Heart left ventricle (tissue), 16 donors: ENCODE measurements at regions not wholly inside any gene's neighbourhood (a gene's known extent, or its start where the extent isn't known, plus 50 kb on each side); places are given as distances from the start of the nearest gene placed in this dataset.

Experiments
- ATAC-seq, 4 donors: fragments of 200-7000 bp; cut with Tn5 transposase; one replicate each; pipeline ENCODE4 v1.9.1; 2020 to 2022; ENCODE audit warnings: moderate library complexity in 4 of 4, mild to moderate bottlenecking in 3 of 4, moderate number of reproducible peaks in 1 of 4
- DNase-seq, 5 donors: peaks; one replicate each; pipeline ENCODE4 v3.0.0-alpha.2; 2020
- H3K27ac ChIP-seq, 12 donors: fragments of 200-600 bp; sonication (generic) in 4 of 12; one replicate each; pipeline versions ENCODE4 v1.5.0 to v1.8.0; 2016 to 2022; ENCODE audit warnings: mild to moderate bottlenecking in 2 of 12
- H3K27me3 ChIP-seq, 9 donors: fragments of 200-600 bp; sonication (generic) in 2 of 9; one replicate each; pipeline versions ENCODE4 v1.5.1 to v1.8.0; 2016 to 2022; ENCODE audit warnings: mild to moderate bottlenecking in 3 of 9
- H3K36me3 ChIP-seq, 9 donors: fragments of 200-600 bp; sonication (generic) in 2 of 9; one replicate each; pipeline versions ENCODE4 v1.5.0 to v1.8.0; 2018 to 2022; ENCODE audit warnings: mild to moderate bottlenecking in 2 of 9
- H3K4me1 ChIP-seq, 12 donors: fragments of 200-600 bp; sonication (generic) in 4 of 12; one replicate each; pipeline versions ENCODE4 v1.5.0 to v1.8.0; 2016 to 2022; ENCODE audit warnings: mild to moderate bottlenecking in 3 of 12
- H3K4me3 ChIP-seq, 12 donors: fragments of 200-600 bp; sonication (generic) in 4 of 12; one replicate each; pipeline versions ENCODE4 v1.5.0 to v1.8.0; 2017 to 2022; ENCODE audit warnings: mild to moderate bottlenecking in 9 of 12, moderate library complexity in 4 of 12
- H3K9me3 ChIP-seq, 12 donors: fragments of 200-600 bp; sonication (generic) in 4 of 12; one replicate each; pipeline versions ENCODE4 v1.5.0 to v1.8.0; 2016 to 2022; ENCODE audit warnings: mild to moderate bottlenecking in 1 of 12
- POLR2A ChIP-seq, 2 donors: fragments of 450-650 bp; IDR thresholded peaks; one replicate each; pipeline ENCODE4 v1.6.1; 2017; ENCODE audit warnings: antibody characterized with exemption in 2 of 2, mild to moderate bottlenecking in 2 of 2, moderate library complexity in 2 of 2
- WGBS, 4 donors: extraction: QIAGEN DNeasy Blood & Tissue Kit in 2 of 4; methylation state at CpG; one replicate each; pipeline versions ENCODE4 v1.1.5 to v1.1.7; 2013 to 2018; 5-methylcytosine and 5-hydroxymethylcytosine counted together
- intact Hi-C, 10 donors: fragments of 100-400 bp; cut with DNase I; formaldehyde crosslinking; loops; one replicate each; pipeline versions ENCODE4 v1.11.1 to v1.14.2; 2022
- TF ChIP-seq, protein P1 (sequence below), 12 donors: fragments of 200-600 bp; sonication (generic) in 4 of 12; IDR thresholded peaks; one replicate each; pipeline versions ENCODE4 v1.5.0 to v1.8.0; 2018 to 2022; ENCODE audit warnings: antibody characterized with exemption in 12 of 12, mild to moderate bottlenecking in 5 of 12
- donor health status: ischemic (EF 13 %, LVEDD 7.1; RV severe dilation, severe dysfunction).
- donor health status: healthy with polysubstance abuse.
- donor health status: DM: no; HTN: yes; CAD: no.
- donor health status: DM: no; HTN: no; CAD: no.
- donor health status: ischemic (EF 25% LVEDD 6.9; RV normal size, moderate dysfunction).
- donor health status: ischemic (EF 25% LVEDD 5.7; RV mildly dilated, moderate dysfunction).
- donor health status: healthy.
- donor health status: DM: yes; HTN: yes; CAD: no.
- donor health status: ischemic (EF 35%, LVEDD 5.7; RV mildly dilated, moderate dysfunction).
- donor health status: nonischemic (EF 11% LVEDD 7.7; RV severe dilation, severe dysfunction).
- donor health status: DM: yes; HTN: yes; CAD: no.
- donor health status: PGD.
- donor health status: ischemic (EF 29% LVEDD 5.4; RV normal size, mild dysfunction).
- donor health status: nonischemic (EF 23%, LVEDD 6.1; RV moderate dilation, normal function).

DNA sequence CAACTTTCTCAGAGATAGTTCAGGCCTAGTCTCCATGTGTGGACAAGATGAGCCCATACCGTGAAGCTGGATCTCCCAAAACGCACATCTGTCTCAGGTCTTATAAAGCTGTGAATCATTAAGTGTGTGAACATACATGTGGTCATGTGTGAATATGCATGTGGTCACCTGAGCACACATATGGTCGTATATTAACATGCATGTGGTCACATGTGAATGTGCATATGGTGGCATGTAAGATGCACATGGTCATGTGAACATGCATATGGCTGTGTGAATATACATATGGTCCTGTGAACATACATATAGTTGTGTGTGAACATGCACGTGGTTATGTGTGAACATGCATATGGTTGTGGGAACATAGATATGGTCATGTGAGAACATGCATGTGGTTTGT is 172.5 kb upstream of the PZP start:
- Histone ChIP-seq H3K27me3 (peaks cover 0 to 3% (median 0%) of the 10 kb centered on the region in 9 donors), H3K4me3 (no peak overlapping the region), H3K36me3 (no peaks in the 10 kb centered on the region), H3K27ac (no peak overlapping the region), H3K9me3 (no peaks in the 10 kb centered on the region), H3K4me1 (no peaks in the 10 kb centered on the region)
- TF ChIP-seq POLR2A (IDR thresholded peaks at IDR 0.05): no peak
- TF ChIP-seq, protein P1, sequence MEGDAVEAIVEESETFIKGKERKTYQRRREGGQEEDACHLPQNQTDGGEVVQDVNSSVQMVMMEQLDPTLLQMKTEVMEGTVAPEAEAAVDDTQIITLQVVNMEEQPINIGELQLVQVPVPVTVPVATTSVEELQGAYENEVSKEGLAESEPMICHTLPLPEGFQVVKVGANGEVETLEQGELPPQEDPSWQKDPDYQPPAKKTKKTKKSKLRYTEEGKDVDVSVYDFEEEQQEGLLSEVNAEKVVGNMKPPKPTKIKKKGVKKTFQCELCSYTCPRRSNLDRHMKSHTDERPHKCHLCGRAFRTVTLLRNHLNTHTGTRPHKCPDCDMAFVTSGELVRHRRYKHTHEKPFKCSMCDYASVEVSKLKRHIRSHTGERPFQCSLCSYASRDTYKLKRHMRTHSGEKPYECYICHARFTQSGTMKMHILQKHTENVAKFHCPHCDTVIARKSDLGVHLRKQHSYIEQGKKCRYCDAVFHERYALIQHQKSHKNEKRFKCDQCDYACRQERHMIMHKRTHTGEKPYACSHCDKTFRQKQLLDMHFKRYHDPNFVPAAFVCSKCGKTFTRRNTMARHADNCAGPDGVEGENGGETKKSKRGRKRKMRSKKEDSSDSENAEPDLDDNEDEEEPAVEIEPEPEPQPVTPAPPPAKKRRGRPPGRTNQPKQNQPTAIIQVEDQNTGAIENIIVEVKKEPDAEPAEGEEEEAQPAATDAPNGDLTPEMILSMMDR (IDR thresholded peaks at IDR 0.05): no peak
- intact Hi-C loops: no loop called here
- no peak for DNase-seq
- no peak for ATAC-seq
- 95 to 100% (median 96%) methylated on average over 4 of the region's 4 CpGs for WGBS, 4 donors

DNA sequence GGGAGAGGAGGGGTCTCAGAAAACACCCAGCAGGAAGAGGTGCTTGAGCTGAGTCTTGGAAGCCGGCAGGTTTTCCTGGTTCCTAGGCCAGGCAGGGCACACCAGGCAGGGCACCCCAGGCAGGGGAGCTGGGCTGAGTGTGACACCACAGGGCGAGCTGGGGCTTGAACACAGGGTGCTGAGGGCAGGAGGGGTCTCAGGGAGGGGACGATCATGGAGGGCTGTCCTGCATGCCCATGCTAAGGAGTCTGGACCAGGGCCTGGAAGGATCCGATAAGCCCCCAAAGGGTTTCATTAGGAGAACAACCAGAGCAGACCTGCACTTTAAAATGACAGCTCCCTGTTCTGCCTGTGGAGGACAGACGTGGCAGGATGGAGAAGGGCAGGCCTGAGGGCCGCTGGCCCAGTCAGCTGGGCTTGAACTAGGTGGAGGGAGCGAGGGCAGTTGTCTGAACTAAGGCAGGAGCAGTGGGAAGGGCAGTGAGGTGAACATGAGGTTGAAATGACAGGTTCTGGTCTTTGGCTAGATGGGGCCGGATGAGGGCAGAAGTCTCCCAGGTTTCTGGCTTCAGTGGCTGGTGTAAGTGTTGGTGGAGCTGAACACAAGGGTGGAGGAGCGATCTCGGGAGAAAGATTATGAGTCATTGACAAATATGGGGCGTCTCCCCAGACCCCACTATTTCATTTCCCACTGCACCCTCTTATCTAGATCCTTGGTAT is 171.0 kb upstream of the PZP start:
- Histone ChIP-seq H3K27me3 (peaks cover 0 to 3% (median 0%) of the 10 kb centered on the region in 9 donors), H3K4me3 (no peak overlapping the region), H3K27ac (no peak overlapping the region), H3K9me3 (no peaks in the 10 kb centered on the region), H3K4me1 (no peaks in the 10 kb centered on the region), H3K36me3 (no peaks in the 10 kb centered on the region)
- intact Hi-C loops: loop anchor here in 1 of 10 donors (2.0 kb wide), 1 partner anchor 90 kb away; no protein-coding TSS in a partner anchor
- ATAC-seq (no peak), DNase-seq (no peak)
- WGBS, 4 donors: 85 to 90% (median 88%) methylated on average over 11 of the region's 11 CpGs
- no peak for TF ChIP-seq POLR2A (IDR thresholded peaks at IDR 0.05)
- TF ChIP-seq, protein P1 (IDR thresholded peaks at IDR 0.05): no peak

DNA sequence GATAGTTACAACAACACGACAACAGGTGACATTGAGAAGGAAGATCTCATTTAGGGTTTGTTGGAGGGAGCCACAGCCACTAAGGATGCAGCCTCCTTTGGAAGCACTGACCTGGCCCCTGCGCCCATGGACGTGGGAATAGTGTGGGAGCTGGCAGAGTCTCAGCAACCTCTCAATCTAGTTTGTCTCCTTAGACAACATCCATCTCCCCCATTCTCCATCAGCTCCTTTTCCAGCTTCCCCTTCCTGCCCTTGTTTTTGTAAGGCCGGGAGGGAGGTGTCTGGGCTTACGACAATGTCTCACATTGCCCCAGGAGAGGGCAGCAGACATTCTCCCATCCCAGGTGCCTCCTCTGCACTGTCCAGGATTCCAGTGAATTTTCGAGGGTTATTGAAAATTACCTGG is 170.2 kb upstream of the PZP start:
- no peaks in the 10 kb centered on the region for H3K36me3 ChIP-seq
- ATAC-seq (peak in 1 of 4 donors; percentile 49), DNase-seq (no peak)
- no peak overlapping the region for H3K4me3 ChIP-seq
- H3K4me1 ChIP-seq: no peaks in the 10 kb centered on the region
- intact Hi-C loops: loop anchor here in 1 of 10 donors (2.0 kb wide), 1 partner anchor 90 kb away; no protein-coding TSS in a partner anchor
- no peak overlapping the region for H3K27ac ChIP-seq
- 41 to 44% (median 43%) methylated on average over 6 of the region's 6 CpGs for WGBS, 4 donors
- H3K27me3 ChIP-seq: peaks cover 0 to 3% (median 0%) of the 10 kb centered on the region in 9 donors
- no peaks in the 10 kb centered on the region for H3K9me3 ChIP-seq
- TF ChIP-seq, protein P1 (IDR thresholded peaks at IDR 0.05): peak in 8 of 12 donors; percentile 7 to 41 (median 34)
- no peak for TF ChIP-seq POLR2A (IDR thresholded peaks at IDR 0.05)

DNA sequence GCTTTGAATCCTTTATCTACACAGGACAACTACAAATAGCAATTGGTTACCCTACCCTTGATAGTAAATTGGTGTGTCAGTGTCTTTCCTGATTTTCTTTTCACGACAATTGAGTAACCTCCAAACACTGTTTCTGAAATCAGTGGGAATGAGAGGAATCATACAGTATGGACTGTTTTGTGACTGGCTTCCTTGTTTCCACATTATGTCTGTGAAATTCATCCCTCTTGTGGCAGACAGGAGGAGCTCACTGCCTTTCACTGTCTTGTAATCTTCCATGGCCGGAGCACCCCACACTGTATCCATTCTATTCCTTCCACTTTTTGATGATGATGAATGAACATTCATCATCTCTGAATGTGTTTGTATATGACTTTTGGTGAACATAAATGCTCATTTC is 164.0 kb upstream of the PZP start:
- no peaks in the 10 kb centered on the region for H3K4me1 ChIP-seq
- H3K4me3 ChIP-seq: no peak overlapping the region
- no peak overlapping the region for H3K27ac ChIP-seq
- intact Hi-C loops: no loop called here
- 77 to 86% (median 82%) methylated on average over 2 of the region's 2 CpGs for WGBS, 4 donors
- no peak for DNase-seq
- H3K27me3 ChIP-seq: no peaks in the 10 kb centered on the region
- TF ChIP-seq POLR2A (IDR thresholded peaks at IDR 0.05): no peak
- TF ChIP-seq, protein P1 (IDR thresholded peaks at IDR 0.05): peak in 2 of 12 donors; percentile 6 to 26
- no peaks in the 10 kb centered on the region for H3K9me3 ChIP-seq
- no peaks in the 10 kb centered on the region for H3K36me3 ChIP-seq
- no peak for ATAC-seq
